Muscle of arm (tissue), 1 donor: ENCODE measurements at regions not wholly inside any gene's neighbourhood (a gene's known extent, or its start where the extent isn't known, plus 50 kb on each side); places are given as distances from the start of the nearest gene placed in this dataset.
A peak's percentile ranks its signal among the peaks of the same experiment; 100 is the strongest.

ENCODE experiments used
- DNase-seq: peaks from one replicate; pipeline ENCODE4 v3.0.0-alpha.2; 2013

- no peak for DNase-seq
Observed at GRCh38 chr2:240284503-240285259, 144.2 kb upstream of the OTOS start.

- no peak for DNase-seq
Observed at GRCh38 chr2:240285725-240286124, 145.3 kb upstream of the OTOS start.

GRCh38 chr2:240286596-240286995, 146.1 kb upstream of the OTOS start:
- no peak for DNase-seq

GRCh38 chr2:240287011-240287410, 146.6 kb upstream of the OTOS start:
- DNase-seq, result no peak

GRCh38 chr2:240287496-240288086, 147.1 kb upstream of the OTOS start:
- DNase-seq, result no peak

- no peak for DNase-seq
Observed at GRCh38 chr2:240288087-240288521, 147.4 kb upstream of the GPC1 start.

- DNase-seq, result no peak
Observed at GRCh38 chr2:240289701-240290431, 145.6 kb upstream of the GPC1 start.

GRCh38 chr2:240290432-240291336, 144.8 kb upstream of the GPC1 start:
- DNase-seq, result no peak

GRCh38 chr2:240291337-240292034, 144.0 kb upstream of the GPC1 start:
- DNase-seq, result no peak

- no peak for DNase-seq
Observed at GRCh38 chr2:240292035-240292574, 143.4 kb upstream of the GPC1 start.

GRCh38 chr2:240292619-240293525, 142.6 kb upstream of the GPC1 start:
- DNase-seq, result no peak

- peak; percentile 25 for DNase-seq
Observed at GRCh38 chr2:240293557-240294461, 141.7 kb upstream of the GPC1 start.

GRCh38 chr2:240294514-240294913, 140.9 kb upstream of the GPC1 start:
- no peak for DNase-seq

- no peak for DNase-seq
Observed at GRCh38 chr2:240295256-240296103, 140.0 kb upstream of the GPC1 start.

GRCh38 chr2:240296104-240296406, 139.4 kb upstream of the GPC1 start:
- no peak for DNase-seq

GRCh38 chr2:240296476-240297255, 138.8 kb upstream of the GPC1 start:
- no peak for DNase-seq
